GM12874 (cell line): ENCODE measurements at regions not wholly inside any gene's neighbourhood (a gene's known extent, or its start where the extent isn't known, plus 50 kb on each side); places are given as distances from the start of the nearest gene placed in this dataset.

Experiments
- CTCF ChIP-seq: IDR thresholded peaks from 2 replicates; pipeline ENCODE4 v1.5.1; 2011; ENCODE audit warnings: low read depth, mild to moderate bottlenecking, control low read depth, low read length, moderate library complexity; ENCODE audit not compliant: insufficient read depth

- TF ChIP-seq CTCF = no peak
Observed at GRCh38 chr1:106753066-106753465, 303.4 kb upstream of the PRMT6 start.

- TF ChIP-seq CTCF = no peak
Observed at GRCh38 chr1:106754957-106755356, 301.5 kb upstream of the PRMT6 start.

GRCh38 chr1:106755682-106756406 lies 300.6 kb upstream of the PRMT6 start:
- TF ChIP-seq CTCF = no peak

GRCh38 chr1:106756752-106757151 lies 299.7 kb upstream of the PRMT6 start:
- TF ChIP-seq CTCF = no peak

- TF ChIP-seq CTCF = no peak
Observed at GRCh38 chr1:106768077-106768476, 288.4 kb upstream of the PRMT6 start.

GRCh38 chr1:106768501-106768900 lies 288.0 kb upstream of the PRMT6 start:
- TF ChIP-seq CTCF = no peak

- TF ChIP-seq CTCF = no peak
Observed at GRCh38 chr1:106773206-106773605, 283.3 kb upstream of the PRMT6 start.
